ENCODE measurements at regions not wholly inside any gene's neighbourhood (a gene's known extent, or its start where the extent isn't known, plus 50 kb on each side); places are given as distances from the start of the nearest gene placed in this dataset.
"Not testable (repeated sequence)": the region's sequence is repeated elsewhere in the genome, so short reads cannot be mapped to it uniquely, and the experiment has no call there.

- no peak for TF ChIP-seq CTCF (IDR thresholded peaks at IDR 0.05; ENCODE audit: unreplicated experiment in 3 of 3)
- Mint-ChIP-seq H3K9me3 (no peaks in the 10 kb centered on the region), H3K36me3 (ENCODE audit: low read depth) (no peaks in the 10 kb centered on the region), H3K4me3 (no peak overlapping the region), H3K27me3 (ENCODE audit: low read depth) (no peaks in the 10 kb centered on the region), H3K27ac (no peak overlapping the region), H3K4me1 (no peaks in the 10 kb centered on the region)
These were observed 145.0 kb downstream of the CCER1 start for GRCh38 chr12:90809940-90810339.

- peaks cover 2% of the 10 kb centered on the region for H3K9me3 Mint-ChIP-seq
- no peaks in the 10 kb centered on the region for H3K4me1 Mint-ChIP-seq
- H3K36me3 Mint-ChIP-seq (ENCODE audit: low read depth), result no peaks in the 10 kb centered on the region
- no peak overlapping the region for H3K27ac Mint-ChIP-seq
- TF ChIP-seq CTCF (IDR thresholded peaks at IDR 0.05; ENCODE audit: unreplicated experiment in 3 of 3), result no peak
- H3K4me3 Mint-ChIP-seq, result no peak overlapping the region
- H3K27me3 Mint-ChIP-seq (ENCODE audit: low read depth), result no peaks in the 10 kb centered on the region
These were observed 146.4 kb downstream of the CCER1 start for GRCh38 chr12:90808568-90808967.

GRCh38 chr12:90802727-90803126, 152.2 kb downstream of the CCER1 start:
- Mint-ChIP-seq H3K4me3 (no peak overlapping the region), H3K9me3 (peaks cover 12% of the 10 kb centered on the region), H3K27me3 (ENCODE audit: low read depth) (no peaks in the 10 kb centered on the region), H3K36me3 (ENCODE audit: low read depth) (no peaks in the 10 kb centered on the region), H3K27ac (no peak overlapping the region), H3K4me1 (no peaks in the 10 kb centered on the region)
- no peak for TF ChIP-seq CTCF (IDR thresholded peaks at IDR 0.05; ENCODE audit: unreplicated experiment in 3 of 3)

- no peaks in the 10 kb centered on the region for H3K4me1 Mint-ChIP-seq
- H3K36me3 Mint-ChIP-seq (ENCODE audit: low read depth), result no peaks in the 10 kb centered on the region
- peaks cover 12% of the 10 kb centered on the region for H3K9me3 Mint-ChIP-seq
These were observed 153.2 kb downstream of the CCER1 start for GRCh38 chr12:90801776-90802175.

GRCh38 chr12:90794212-90794611, 160.8 kb downstream of the CCER1 start:
- H3K9me3 Mint-ChIP-seq, result no peaks in the 10 kb centered on the region
- no peaks in the 10 kb centered on the region for H3K27me3 Mint-ChIP-seq (ENCODE audit: low read depth)
- no peak for TF ChIP-seq CTCF (IDR thresholded peaks at IDR 0.05; ENCODE audit: unreplicated experiment in 3 of 3)
- H3K4me1 Mint-ChIP-seq, result no peaks in the 10 kb centered on the region
- no peak overlapping the region for H3K4me3 Mint-ChIP-seq
- no peaks in the 10 kb centered on the region for H3K36me3 Mint-ChIP-seq (ENCODE audit: low read depth)
- no peak overlapping the region for H3K27ac Mint-ChIP-seq

More at GRCh38 chr12:90801776-90802175, 153.2 kb downstream of the CCER1 start:
- Mint-ChIP-seq H3K27me3 (ENCODE audit: low read depth) (no peaks in the 10 kb centered on the region), H3K4me3 (no peak overlapping the region), H3K27ac (no peak overlapping the region)
- TF ChIP-seq CTCF (IDR thresholded peaks at IDR 0.05; ENCODE audit: unreplicated experiment in 3 of 3), result no peak

- not testable (repeated sequence) for H3K9me3 Mint-ChIP-seq; H3K4me3 Mint-ChIP-seq; H3K36me3 Mint-ChIP-seq (ENCODE audit: low read depth); H3K27me3 Mint-ChIP-seq (ENCODE audit: low read depth); H3K4me1 Mint-ChIP-seq; H3K27ac Mint-ChIP-seq
These were observed 162.3 kb downstream of the CCER1 start for GRCh38 chr12:90792718-90793117.

Measured in nephron (organoid).